Loucy (cell line): ENCODE measurements at regions not wholly inside any gene's neighbourhood (a gene's known extent, or its start where the extent isn't known, plus 50 kb on each side); places are given as distances from the start of the nearest gene placed in this dataset.

Experiments used
- H2AFZ ChIP-seq: fragments of 200-600 bp; sonication (generic); 2 replicates; pipeline ENCODE4 v1.6.0; 2016; ENCODE audit warnings: antibody characterized with exemption, mild to moderate bottlenecking, low read length, moderate library complexity
- H3F3A ChIP-seq: fragments of 200-600 bp; 2 replicates; pipeline ENCODE4 v1.6.0; 2016; ENCODE audit warnings: antibody characterized with exemption, low read depth, mild to moderate bottlenecking
- H3K27me3 ChIP-seq: fragments of 200-600 bp; sonication (generic); 2 replicates; pipeline ENCODE4 v1.6.1; 2014; ENCODE audit warnings: low read length, mild to moderate bottlenecking; ENCODE audit not compliant: insufficient read depth, poor library complexity, severe bottlenecking
- H3K36me3 ChIP-seq: fragments of 200-600 bp; sonication (generic); 2 replicates; pipeline ENCODE4 v1.6.1; 2016; ENCODE audit warnings: low read length; ENCODE audit not compliant: insufficient read depth
- H3K4me1 ChIP-seq: fragments of 200-600 bp; sonication (generic); 2 replicates; pipeline ENCODE4 v1.5.1; 2014; ENCODE audit warnings: low read length, mild to moderate bottlenecking; ENCODE audit not compliant: insufficient read depth, poor library complexity, severe bottlenecking
- H3K4me2 ChIP-seq: fragments of 200-600 bp; sonication (generic); 2 replicates; pipeline ENCODE4 v1.6.0; 2014; ENCODE audit warnings: antibody characterized with exemption, low read length, low read depth, mild to moderate bottlenecking; ENCODE audit not compliant: poor library complexity, severe bottlenecking
- H3K4me3 ChIP-seq: fragments of 200-600 bp; sonication (generic); 2 replicates; pipeline ENCODE4 v1.5.1; 2014; ENCODE audit warnings: low read length, mild to moderate bottlenecking, mixed read lengths; ENCODE audit not compliant: poor library complexity, severe bottlenecking
- H3K79me2 ChIP-seq: fragments of 200-600 bp; sonication (generic); 2 replicates; pipeline ENCODE4 v1.6.1; 2014; ENCODE audit warnings: low read length; ENCODE audit not compliant: insufficient read depth
- H3K9ac ChIP-seq: fragments of 200-600 bp; sonication (generic); 2 replicates; pipeline ENCODE4 v1.6.0; 2014; ENCODE audit warnings: mild to moderate bottlenecking, low read depth, low read length, moderate library complexity; ENCODE audit not compliant: poor library complexity, severe bottlenecking
- H3K9me2 ChIP-seq: fragments of 200-600 bp; sonication (generic); replicated peaks from 2 replicates; pipeline ENCODE4 v1.6.1; 2016; ENCODE audit warnings: low read depth, low read length, mixed read lengths
- H3K9me3 ChIP-seq: fragments of 200-600 bp; sonication (generic); 2 replicates; pipeline ENCODE4 v1.6.1; 2014; ENCODE audit warnings: mild to moderate bottlenecking, antibody characterized with exemption, low read length, low read depth; ENCODE audit not compliant: insufficient read depth
- H4K20me1 ChIP-seq: fragments of 200-600 bp; sonication (generic); 2 replicates; pipeline ENCODE4 v1.6.0; 2014; ENCODE audit warnings: antibody characterized with exemption, low read length, mild to moderate bottlenecking; ENCODE audit not compliant: insufficient read depth, poor library complexity, severe bottlenecking
- CTCF ChIP-seq: fragments of 200-600 bp; sonication (generic); conservative IDR thresholded peaks from 2 replicates; pipeline ENCODE4 v1.5.1; 2014; ENCODE audit warnings: mild to moderate bottlenecking, antibody characterized with exemption, low read length
- EZH2phosphoT487 ChIP-seq: fragments of 200-600 bp; IDR thresholded peaks from 2 replicates; pipeline ENCODE4 v1.6.1; 2018; ENCODE audit warnings: antibody characterized with exemption, mild to moderate bottlenecking, moderate library complexity, borderline replicate concordance

GRCh38 chr11:43123443-43123842 lies 188.4 kb upstream of the API5 start:
- H3K36me3 ChIP-seq, result no peaks in the 10 kb centered on the region
- no peak overlapping the region for H2AFZ ChIP-seq
- H3K27me3 ChIP-seq, result no peaks in the 10 kb centered on the region
- no peak overlapping the region for H3K4me3 ChIP-seq
- H3K79me2 ChIP-seq, result no peaks in the 10 kb centered on the region
- no peak overlapping the region for H3K9ac ChIP-seq
- no peak for TF ChIP-seq EZH2phosphoT487
- no peak for TF ChIP-seq CTCF
- H3K9me3 ChIP-seq, result no peaks in the 10 kb centered on the region; the same call in 1 of the 2 replicates
- H3F3A ChIP-seq, result no peaks in the 10 kb centered on the region
- H3K4me2 ChIP-seq, result no peak overlapping the region
- H3K4me1 ChIP-seq, result no peaks in the 10 kb centered on the region
- H3K9me2 ChIP-seq, result no peaks in the 10 kb centered on the region
- no peaks in the 10 kb centered on the region for H4K20me1 ChIP-seq

GRCh38 chr11:43124272-43124935 lies 187.4 kb upstream of the API5 start:
- H3K36me3 ChIP-seq, result no peaks in the 10 kb centered on the region
- no peaks in the 10 kb centered on the region for H3K27me3 ChIP-seq
- H3K9ac ChIP-seq, result no peak overlapping the region
- H3K9me3 ChIP-seq, result no peaks in the 10 kb centered on the region
- H3K4me3 ChIP-seq, result no peak overlapping the region
- no peak for TF ChIP-seq CTCF
- no peak for TF ChIP-seq EZH2phosphoT487
- no peaks in the 10 kb centered on the region for H3F3A ChIP-seq
- no peak overlapping the region for H3K4me2 ChIP-seq
- no peaks in the 10 kb centered on the region for H4K20me1 ChIP-seq
- no peaks in the 10 kb centered on the region for H3K9me2 ChIP-seq
- no peak overlapping the region for H2AFZ ChIP-seq
- H3K4me1 ChIP-seq, result no peaks in the 10 kb centered on the region
- no peaks in the 10 kb centered on the region for H3K79me2 ChIP-seq

- no peaks in the 10 kb centered on the region for H3K27me3 ChIP-seq
These were observed 182.5 kb upstream of the API5 start for GRCh38 chr11:43129329-43129728.

More at GRCh38 chr11:43129329-43129728, 182.5 kb upstream of the API5 start:
- H3K9ac ChIP-seq, result no peak overlapping the region
- H3K79me2 ChIP-seq, result no peaks in the 10 kb centered on the region
- no peaks in the 10 kb centered on the region for H3K9me3 ChIP-seq
- TF ChIP-seq CTCF, result no peak
- no peak for TF ChIP-seq EZH2phosphoT487
- no peaks in the 10 kb centered on the region for H3K9me2 ChIP-seq
- no peaks in the 10 kb centered on the region for H3K4me1 ChIP-seq
- H4K20me1 ChIP-seq, result no peaks in the 10 kb centered on the region
- no peaks in the 10 kb centered on the region for H3K36me3 ChIP-seq
- no peaks in the 10 kb centered on the region for H3F3A ChIP-seq
- no peak overlapping the region for H3K4me3 ChIP-seq
- H2AFZ ChIP-seq, result no peak overlapping the region
- no peak overlapping the region for H3K4me2 ChIP-seq
